ENCODE measurements at regions not wholly inside any gene's neighbourhood (a gene's known extent, or its start where the extent isn't known, plus 50 kb on each side); places are given as distances from the start of the nearest gene placed in this dataset.

DNA sequence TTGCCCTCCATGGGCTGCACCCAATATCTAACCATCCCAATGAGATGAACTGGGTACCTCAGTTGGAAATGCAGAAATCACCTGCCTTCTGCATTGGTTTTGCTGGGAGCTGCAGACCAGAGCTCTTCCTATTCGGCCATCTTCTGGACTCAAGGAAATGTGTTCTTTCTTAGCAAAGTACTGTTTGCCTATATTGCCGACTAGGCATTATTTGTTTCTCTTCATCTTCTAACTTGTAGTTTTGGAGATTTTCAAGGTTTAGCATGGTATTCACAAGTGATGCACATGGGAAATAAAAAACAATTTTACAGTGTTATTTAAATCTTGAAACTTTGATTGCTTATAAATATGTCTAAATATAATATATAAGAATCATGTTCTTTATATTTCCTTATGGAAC, 377.8 kb upstream of the POU1F1 start:
- TF ChIP-seq TAF1 (IDR thresholded peaks at IDR 0.05; ENCODE audit: borderline replicate concordance, low read depth, low read length) (no peak), POLR2A (IDR thresholded peaks at IDR 0.05; ENCODE audit: low read depth, low read length) (no peak), POLR2AphosphoS5 (IDR thresholded peaks at IDR 0.05; ENCODE audit: low read depth, low read length) (no peak)
